A673 (cell line): ENCODE measurements at regions not wholly inside any gene's neighbourhood (a gene's known extent, or its start where the extent isn't known, plus 50 kb on each side); places are given as distances from the start of the nearest gene placed in this dataset.

Source experiments
- CTCF ChIP-seq: fragments of 300-800, 200-600 bp; sonication (generic); conservative IDR thresholded peaks from 2 replicates; pipeline ENCODE4 v1.5.1; 2017; ENCODE audit warnings: low read depth, mild to moderate bottlenecking, antibody characterized with exemption, low read length, moderate library complexity, mixed read lengths
- EZH2 ChIP-seq: fragments of 200-600 bp; sonication (generic); IDR thresholded peaks from 2 replicates; pipeline ENCODE4 v1.6.1; 2017; ENCODE audit warnings: borderline replicate concordance, low read depth, mild to moderate bottlenecking, mixed read lengths, antibody characterized with exemption, low read length; ENCODE audit not compliant: poor library complexity, severe bottlenecking

DNA sequence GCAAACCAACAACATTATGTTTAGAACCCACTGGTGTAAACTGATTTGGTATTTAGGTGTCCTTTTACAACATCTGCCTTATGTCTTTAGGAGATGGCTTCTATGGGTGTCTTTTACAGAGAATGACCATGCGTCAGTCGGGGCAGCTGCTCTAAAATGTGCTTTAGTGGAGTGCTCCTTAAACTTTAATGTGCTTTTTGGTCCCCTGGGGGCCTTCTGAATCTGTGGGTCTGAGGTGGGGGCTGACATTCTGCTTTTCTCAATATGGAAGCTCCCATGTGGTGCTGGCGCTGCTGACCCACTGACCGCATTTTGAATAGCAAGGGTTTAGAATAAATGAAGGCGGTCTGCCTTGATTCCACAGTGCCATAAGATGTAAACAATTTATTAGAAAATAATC, 173.2 kb upstream of the B3GALT2 start:
- TF ChIP-seq CTCF (no peak), EZH2 (no peak)
